ENCODE measurements at regions not wholly inside any gene's neighbourhood (a gene's known extent, or its start where the extent isn't known, plus 50 kb on each side); places are given as distances from the start of the nearest gene placed in this dataset.
"Not testable (repeated sequence)": the region's sequence is repeated elsewhere in the genome, so short reads cannot be mapped to it uniquely, and the experiment has no call there.

- no peak for DNase-seq
Measured at GRCh38 chr2:234898534-234899053, 53.2 kb upstream of the SH3BP4 start.

- not testable (repeated sequence) for DNase-seq
Measured at GRCh38 chr2:234888442-234888841, 63.4 kb upstream of the SH3BP4 start.

- DNase-seq = no peak
Measured at GRCh38 chr2:234887195-234887594, 64.6 kb upstream of the SH3BP4 start.

GRCh38 chr2:234885886-234886285, 65.9 kb upstream of the SH3BP4 start:
- no peak for DNase-seq

- no peak for DNase-seq
Measured at GRCh38 chr2:234885118-234885517, 66.7 kb upstream of the SH3BP4 start.

- no peak for DNase-seq
Measured at GRCh38 chr2:234884591-234884990, 67.2 kb upstream of the SH3BP4 start.

- peak; percentile 41 for DNase-seq
Measured at GRCh38 chr2:234881413-234882241, 70.2 kb upstream of the SH3BP4 start.

- peak; percentile 39 for DNase-seq
Measured at GRCh38 chr2:234880551-234881211, 71.1 kb upstream of the SH3BP4 start.

- no peak for DNase-seq
Measured at GRCh38 chr2:234879671-234880455, 72.0 kb upstream of the SH3BP4 start.

GRCh38 chr2:234876621-234877020, 75.2 kb upstream of the SH3BP4 start:
- DNase-seq = not testable (repeated sequence)

- no peak for DNase-seq
Measured at GRCh38 chr2:234874347-234875046, 77.3 kb upstream of the SH3BP4 start.

GRCh38 chr2:234873828-234874173, 78.0 kb upstream of the SH3BP4 start:
- DNase-seq = no peak

- DNase-seq = no peak
Measured at GRCh38 chr2:234873103-234873827, 78.6 kb upstream of the SH3BP4 start.

GRCh38 chr2:234869969-234870368, 81.8 kb upstream of the SH3BP4 start:
- no peak for DNase-seq

GRCh38 chr2:234869164-234869563, 82.7 kb upstream of the SH3BP4 start:
- DNase-seq = no peak

- DNase-seq = no peak
Measured at GRCh38 chr2:234867882-234868285, 83.9 kb upstream of the SH3BP4 start.

- DNase-seq = no peak
Measured at GRCh38 chr2:234865586-234865985, 86.2 kb upstream of the SH3BP4 start.

GRCh38 chr2:234865040-234865439, 86.8 kb upstream of the SH3BP4 start:
- no peak for DNase-seq

- DNase-seq = no peak
Measured at GRCh38 chr2:234864506-234864905, 87.3 kb upstream of the SH3BP4 start.

GRCh38 chr2:234863043-234863934, 88.5 kb upstream of the SH3BP4 start:
- no peak for DNase-seq
